GM18951 (cell line): ENCODE measurements at regions not wholly inside any gene's neighbourhood (a gene's known extent, or its start where the extent isn't known, plus 50 kb on each side); places are given as distances from the start of the nearest gene placed in this dataset.

Source experiments
- POLR2A ChIP-seq: IDR thresholded peaks from 4 replicates; pipeline ENCODE4 v1.6.1; 2011; ENCODE audit warnings: mild to moderate bottlenecking; ENCODE audit not compliant: insufficient read length, insufficient read depth; ENCODE audit errors: extremely low read depth
- in situ Hi-C: fragments of 300-500 bp; cut with MboI; formaldehyde crosslinking; loops from one replicate; pipeline ENCODE4 v1.12.0; 2022; ENCODE audit warnings: low sequenced_read_pairs, mixed read lengths, inconsistent platforms; ENCODE audit not compliant: unreplicated experiment

DNA sequence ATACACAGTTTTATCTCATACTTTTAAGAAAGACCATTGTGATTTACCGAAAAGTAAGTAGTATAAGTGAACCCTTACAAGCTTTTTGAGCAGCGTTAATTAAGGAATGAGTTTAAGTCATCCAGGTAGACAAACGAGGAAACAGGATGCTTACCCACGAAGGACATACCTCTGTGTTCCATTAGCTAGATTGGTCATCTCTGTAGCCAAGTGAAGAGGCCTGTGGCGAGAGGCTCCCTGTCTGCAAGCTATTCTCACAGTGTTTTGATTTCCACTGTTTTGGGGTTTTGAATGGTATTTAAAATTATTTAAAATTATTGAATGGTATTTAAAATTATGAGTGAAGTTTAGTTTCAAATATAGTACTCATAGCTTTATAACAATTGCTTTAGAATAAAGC is 342.1 kb upstream of the RGS6 start:
- no peak for TF ChIP-seq POLR2A
- in situ Hi-C loops: no loop called here

- in situ Hi-C loops: no loop called here
- no peak for TF ChIP-seq POLR2A
These were observed 341.0 kb upstream of the RGS6 start for GRCh38 chr14:71591231-71591630.

GRCh38 chr14:71591929-71592328 is 340.3 kb upstream of the RGS6 start:
- in situ Hi-C loops: no loop called here
- TF ChIP-seq POLR2A: no peak

DNA sequence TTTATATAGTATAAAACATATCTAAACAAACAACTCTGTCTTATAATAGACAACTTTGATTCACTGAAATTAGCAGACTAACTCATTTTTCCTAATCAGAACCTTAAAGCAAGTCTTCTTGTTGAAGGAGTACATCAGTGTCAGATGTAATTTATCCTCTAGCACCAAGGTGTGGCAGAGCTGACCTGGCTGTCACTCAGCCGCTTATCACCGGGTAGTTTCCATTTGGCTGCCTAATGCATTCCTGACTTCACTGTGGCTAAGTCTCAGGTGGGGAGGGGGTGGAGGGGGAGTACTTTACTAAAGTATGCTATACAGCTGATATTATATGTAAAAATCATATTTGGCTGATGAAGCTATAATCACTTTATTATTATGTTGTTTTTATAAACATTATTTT is 339.9 kb upstream of the RGS6 start:
- in situ Hi-C loops: no loop called here
- TF ChIP-seq POLR2A: no peak

- TF ChIP-seq POLR2A: no peak
- in situ Hi-C loops: no loop called here
These were observed 338.3 kb upstream of the RGS6 start for GRCh38 chr14:71593966-71594365.

- in situ Hi-C loops: no loop called here
- no peak for TF ChIP-seq POLR2A
These were observed 337.4 kb upstream of the RGS6 start for GRCh38 chr14:71594821-71595220.

GRCh38 chr14:71595441-71595840 is 336.8 kb upstream of the RGS6 start:
- in situ Hi-C loops: no loop called here

GRCh38 chr14:71597287-71597920 is 334.8 kb upstream of the RGS6 start:
- in situ Hi-C loops: no loop called here
- no peak for TF ChIP-seq POLR2A

More at GRCh38 chr14:71595441-71595840, 336.8 kb upstream of the RGS6 start:
- TF ChIP-seq POLR2A: no peak

DNA sequence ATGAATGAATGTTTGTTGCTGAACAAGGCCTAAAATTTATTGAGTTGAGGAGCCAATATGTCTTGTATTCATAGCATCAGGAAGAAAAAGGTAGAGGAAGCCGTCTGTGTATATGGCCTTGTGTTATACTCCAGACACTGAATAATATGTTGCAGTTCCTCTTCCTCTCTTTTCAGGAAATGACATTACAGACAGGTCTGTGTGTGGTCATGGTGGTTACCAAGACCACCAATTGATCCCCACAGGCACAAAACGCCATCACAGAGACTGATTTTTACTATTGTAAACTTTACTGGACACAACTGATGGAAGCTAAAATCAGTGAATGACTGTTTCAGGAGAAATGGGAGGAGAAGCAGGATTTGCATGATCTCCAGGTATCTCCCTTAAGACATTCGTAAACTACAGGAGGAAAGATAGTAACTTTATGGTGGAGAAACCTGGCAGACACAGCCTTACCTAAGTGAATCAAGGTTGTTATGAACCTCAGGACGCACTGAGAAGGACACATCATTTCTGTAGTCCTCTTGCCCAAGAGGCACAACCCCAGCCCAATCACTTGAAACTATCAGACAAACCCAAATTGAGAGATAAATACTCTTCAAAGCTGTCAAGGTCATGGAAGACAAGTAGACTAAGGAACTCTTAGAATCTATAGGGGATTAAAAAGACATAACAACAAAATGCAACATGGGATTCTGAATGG is 334.1 kb upstream of the RGS6 start:
- TF ChIP-seq POLR2A: no peak
- in situ Hi-C loops: no loop called here

GRCh38 chr14:71600309-71600708 is 331.9 kb upstream of the RGS6 start:
- in situ Hi-C loops: no loop called here
- no peak for TF ChIP-seq POLR2A

DNA sequence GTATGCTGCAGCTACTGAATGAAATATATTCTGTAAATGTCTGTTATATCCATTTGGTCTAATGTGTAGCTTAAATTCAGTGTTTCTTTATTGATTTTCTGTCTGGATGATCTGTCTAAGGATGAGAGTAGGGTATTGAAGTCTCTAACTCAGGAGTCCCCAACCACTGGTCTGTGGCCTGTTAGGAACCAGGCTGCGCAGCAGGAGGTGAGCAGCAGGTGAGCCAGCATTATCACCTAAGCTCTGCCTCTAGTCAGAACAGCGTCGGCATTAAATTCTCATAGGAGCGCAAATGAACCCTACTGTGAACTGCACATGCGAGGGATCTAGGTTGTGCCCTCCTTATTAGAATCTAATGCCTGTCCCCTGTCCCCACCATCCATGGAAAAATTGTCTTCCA is 329.7 kb upstream of the RGS6 start:
- no peak for TF ChIP-seq POLR2A
- in situ Hi-C loops: no loop called here

GRCh38 chr14:71604231-71604630 is 328.0 kb upstream of the RGS6 start:
- in situ Hi-C loops: no loop called here
- no peak for TF ChIP-seq POLR2A

DNA sequence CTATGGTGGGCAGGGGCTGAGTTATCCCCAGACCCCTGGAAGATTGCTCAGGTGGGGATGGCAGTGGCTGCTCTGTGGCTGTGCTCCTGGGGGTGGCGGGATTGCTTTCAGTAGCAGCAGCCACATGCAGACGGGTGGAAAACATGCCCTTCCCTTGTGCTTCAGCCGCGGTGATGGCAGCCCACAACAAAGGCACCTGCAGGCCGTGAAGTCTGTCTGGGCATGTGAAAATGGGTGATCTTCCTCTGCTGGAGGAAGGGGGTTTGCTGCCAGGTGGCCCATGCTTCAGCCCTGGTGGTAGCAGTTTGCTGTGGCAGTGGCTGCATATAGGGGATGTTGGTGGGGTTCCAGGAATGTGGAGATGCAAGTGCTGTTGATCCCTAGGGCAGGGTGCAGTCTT is 326.2 kb upstream of the RGS6 start:
- no peak for TF ChIP-seq POLR2A
- in situ Hi-C loops: no loop called here

DNA sequence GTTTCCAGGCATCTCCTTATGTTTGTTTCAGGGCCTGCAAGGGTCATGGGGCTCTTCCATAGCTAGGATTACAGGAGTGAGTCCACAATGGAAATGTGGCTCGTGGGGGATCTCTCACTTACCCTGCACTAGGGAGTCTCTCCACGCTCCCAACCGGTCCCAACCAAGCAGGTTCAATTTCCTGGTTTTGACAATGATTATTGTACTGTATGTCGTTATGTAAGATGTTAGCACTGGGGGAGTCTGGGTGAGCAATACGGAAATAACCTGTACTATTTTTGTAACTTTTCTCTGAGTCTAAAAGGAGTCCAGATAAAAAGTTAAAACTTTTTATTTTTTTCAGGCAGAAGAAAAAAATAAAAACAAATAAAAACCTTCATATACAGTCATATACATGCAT is 325.7 kb upstream of the RGS6 start:
- in situ Hi-C loops: no loop called here
- no peak for TF ChIP-seq POLR2A
